ENCODE measurements at regions not wholly inside any gene's neighbourhood (a gene's known extent, or its start where the extent isn't known, plus 50 kb on each side); places are given as distances from the start of the nearest gene placed in this dataset.

GRCh38 chr10:130618647-130619046, 482.5 kb downstream of the GLRX3 start:
- no CpG with 5 or more reads among the region's 2 CpGs for WGBS
- Histone ChIP-seq H3K4me1 (ENCODE audit: control insufficient read depth, insufficient read depth, low read depth, low read length) (no peaks in the 10 kb centered on the region), H3K79me1 (replicated peaks; ENCODE audit: low read length, poor library complexity, severe bottlenecking) (no peaks in the 10 kb centered on the region), H2BK15ac (ENCODE audit: low read depth, poor library complexity, severe bottlenecking) (no peak overlapping the region), H3K18ac (ENCODE audit: low read depth in 1 of 2, low read length in 2 of 2) (no peak overlapping the region), H3K27ac (ENCODE audit: low read length, poor library complexity, severe bottlenecking) (no peak overlapping the region), H2AK5ac (ENCODE audit: low read length, severe bottlenecking) (no peak overlapping the region), H3K4me3 (ENCODE audit: insufficient read depth in 1 of 2, low read depth in 1 of 2, low read length in 2 of 2) (no peak overlapping the region), H3K36me3 (ENCODE audit: control insufficient read depth in 1 of 2, insufficient read depth in 2 of 2, low read depth in 1 of 2, low read length in 2 of 2) (no peaks in the 10 kb centered on the region), H2BK12ac (ENCODE audit: low read length in 2 of 2) (no peak overlapping the region), H3K14ac (ENCODE audit: low read length in 2 of 2) (no peak overlapping the region), H2BK5ac (ENCODE audit: low read depth, low read length, poor library complexity, severe bottlenecking) (no peak overlapping the region), H4K8ac (ENCODE audit: low read length) (no peak overlapping the region), H3K9ac (ENCODE audit: low read length) (no peak overlapping the region), H3K4me2 (ENCODE audit: low read length, poor library complexity, severe bottlenecking) (no peak overlapping the region), H3K23ac (ENCODE audit: low read length in 2 of 2) (no peak overlapping the region), H2AFZ (ENCODE audit: low read depth, low read length) (no peak overlapping the region), H2BK120ac (ENCODE audit: low read depth, low read length) (no peak overlapping the region), H3K27me3 (ENCODE audit: control insufficient read depth in 1 of 2, insufficient read depth in 1 of 2, low read length in 2 of 2) (no peaks in the 10 kb centered on the region), H4K91ac (ENCODE audit: low read length) (no peak overlapping the region), H3K4ac (ENCODE audit: low read depth in 1 of 2, low read length in 2 of 2) (no peak overlapping the region), H3K9me3 (ENCODE audit: control insufficient read depth, low read length) (peaks cover 3% of the 10 kb centered on the region)
- no peak for DNase-seq

DNA sequence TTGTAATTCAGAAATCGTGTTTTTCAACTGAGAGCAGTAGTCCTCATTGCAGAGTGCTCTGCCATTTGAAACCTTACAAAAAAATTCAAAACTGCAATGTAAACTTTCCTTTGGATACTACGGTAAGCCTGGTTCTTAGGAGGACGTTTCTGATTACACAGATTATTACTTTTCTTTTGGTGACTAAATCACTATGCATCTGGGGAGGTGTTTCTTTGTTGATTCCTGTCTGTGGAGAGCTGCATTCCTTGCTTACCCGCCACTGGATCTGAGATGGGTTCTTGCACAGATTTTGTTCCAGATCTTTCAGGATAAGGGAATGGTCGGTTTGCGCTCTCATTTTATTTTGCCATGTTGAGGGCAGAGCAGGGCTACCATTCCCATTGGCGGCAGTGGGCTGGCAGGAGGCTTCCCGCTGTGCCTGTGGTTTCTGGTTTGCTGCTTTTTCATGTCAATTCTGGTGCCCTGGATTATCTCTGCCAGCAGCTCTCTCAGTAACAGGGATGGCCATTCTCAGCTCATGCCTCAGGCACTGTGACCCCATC, 485.1 kb downstream of the GLRX3 start:
- H2BK120ac ChIP-seq (ENCODE audit: low read depth, low read length) = no peak overlapping the region
- no peak overlapping the region for H2AFZ ChIP-seq (ENCODE audit: low read depth, low read length)
- H3K9ac ChIP-seq (ENCODE audit: low read length) = no peak overlapping the region
- no peak overlapping the region for H2BK12ac ChIP-seq (ENCODE audit: low read length in 2 of 2)
- no peak overlapping the region for H3K23ac ChIP-seq (ENCODE audit: low read length in 2 of 2)
- H3K4ac ChIP-seq (ENCODE audit: low read depth in 1 of 2, low read length in 2 of 2) = no peak overlapping the region
- no peak overlapping the region for H2BK5ac ChIP-seq (ENCODE audit: low read depth, low read length, poor library complexity, severe bottlenecking)
- no peaks in the 10 kb centered on the region for H3K36me3 ChIP-seq (ENCODE audit: control insufficient read depth in 1 of 2, insufficient read depth in 2 of 2, low read depth in 1 of 2, low read length in 2 of 2)
- H3K4me2 ChIP-seq (ENCODE audit: low read length, poor library complexity, severe bottlenecking) = no peak overlapping the region
- H4K91ac ChIP-seq (ENCODE audit: low read length) = no peak overlapping the region
- H3K79me1 ChIP-seq (replicated peaks; ENCODE audit: low read length, poor library complexity, severe bottlenecking) = no peaks in the 10 kb centered on the region
- H3K4me1 ChIP-seq (ENCODE audit: control insufficient read depth, insufficient read depth, low read depth, low read length) = no peaks in the 10 kb centered on the region
- WGBS = 79% methylated on average over 8 of the region's 8 CpGs
- H3K4me3 ChIP-seq (ENCODE audit: insufficient read depth in 1 of 2, low read depth in 1 of 2, low read length in 2 of 2) = no peak overlapping the region
- no peak overlapping the region for H2AK5ac ChIP-seq (ENCODE audit: low read length, severe bottlenecking)
- H3K27me3 ChIP-seq (ENCODE audit: control insufficient read depth in 1 of 2, insufficient read depth in 1 of 2, low read length in 2 of 2) = no peaks in the 10 kb centered on the region
- no peak for DNase-seq
- H3K14ac ChIP-seq (ENCODE audit: low read length in 2 of 2) = no peak overlapping the region
- no peak overlapping the region for H2BK15ac ChIP-seq (ENCODE audit: low read depth, poor library complexity, severe bottlenecking)
- H3K27ac ChIP-seq (ENCODE audit: low read length, poor library complexity, severe bottlenecking) = no peak overlapping the region
- H3K18ac ChIP-seq (ENCODE audit: low read depth in 1 of 2, low read length in 2 of 2) = no peak overlapping the region
- H3K9me3 ChIP-seq (ENCODE audit: control insufficient read depth, low read length) = peaks cover 3% of the 10 kb centered on the region
- no peak overlapping the region for H4K8ac ChIP-seq (ENCODE audit: low read length)

- H3K27ac ChIP-seq (ENCODE audit: low read length, poor library complexity, severe bottlenecking) = no peak overlapping the region
- DNase-seq = no peak
- H2BK5ac ChIP-seq (ENCODE audit: low read depth, low read length, poor library complexity, severe bottlenecking) = no peak overlapping the region
- H3K4ac ChIP-seq (ENCODE audit: low read depth in 1 of 2, low read length in 2 of 2) = no peak overlapping the region
- no peaks in the 10 kb centered on the region for H3K36me3 ChIP-seq (ENCODE audit: control insufficient read depth in 1 of 2, insufficient read depth in 2 of 2, low read depth in 1 of 2, low read length in 2 of 2)
- no peak overlapping the region for H3K4me3 ChIP-seq (ENCODE audit: insufficient read depth in 1 of 2, low read depth in 1 of 2, low read length in 2 of 2)
- H3K4me1 ChIP-seq (ENCODE audit: control insufficient read depth, insufficient read depth, low read depth, low read length) = no peaks in the 10 kb centered on the region
- H2BK15ac ChIP-seq (ENCODE audit: low read depth, poor library complexity, severe bottlenecking) = no peak overlapping the region
- H3K4me2 ChIP-seq (ENCODE audit: low read length, poor library complexity, severe bottlenecking) = no peak overlapping the region
- no peak overlapping the region for H3K9ac ChIP-seq (ENCODE audit: low read length)
- 38% methylated on average over 4 of the region's 4 CpGs for WGBS
- H4K8ac ChIP-seq (ENCODE audit: low read length) = no peak overlapping the region
- no peak overlapping the region for H3K14ac ChIP-seq (ENCODE audit: low read length in 2 of 2)
- no peak overlapping the region for H2AFZ ChIP-seq (ENCODE audit: low read depth, low read length)
- no peak overlapping the region for H2AK5ac ChIP-seq (ENCODE audit: low read length, severe bottlenecking)
- H3K27me3 ChIP-seq (ENCODE audit: control insufficient read depth in 1 of 2, insufficient read depth in 1 of 2, low read length in 2 of 2) = no peaks in the 10 kb centered on the region
- peaks cover 3% of the 10 kb centered on the region for H3K9me3 ChIP-seq (ENCODE audit: control insufficient read depth, low read length)
- H2BK120ac ChIP-seq (ENCODE audit: low read depth, low read length) = no peak overlapping the region
- H3K79me1 ChIP-seq (replicated peaks; ENCODE audit: low read length, poor library complexity, severe bottlenecking) = no peaks in the 10 kb centered on the region
- no peak overlapping the region for H4K91ac ChIP-seq (ENCODE audit: low read length)
- no peak overlapping the region for H3K18ac ChIP-seq (ENCODE audit: low read depth in 1 of 2, low read length in 2 of 2)
- no peak overlapping the region for H2BK12ac ChIP-seq (ENCODE audit: low read length in 2 of 2)
- no peak overlapping the region for H3K23ac ChIP-seq (ENCODE audit: low read length in 2 of 2)
Observed at GRCh38 chr10:130623680-130624267, 487.6 kb downstream of the GLRX3 start.

- H3K4me1 ChIP-seq (ENCODE audit: control insufficient read depth, insufficient read depth, low read depth, low read length) = no peaks in the 10 kb centered on the region
- no peak overlapping the region for H3K27ac ChIP-seq (ENCODE audit: low read length, poor library complexity, severe bottlenecking)
- no peak overlapping the region for H3K4ac ChIP-seq (ENCODE audit: low read depth in 1 of 2, low read length in 2 of 2)
- 50% methylated on average over 1 of the region's 3 CpGs for WGBS
- no peaks in the 10 kb centered on the region for H3K27me3 ChIP-seq (ENCODE audit: control insufficient read depth in 1 of 2, insufficient read depth in 1 of 2, low read length in 2 of 2)
- no peak overlapping the region for H2BK12ac ChIP-seq (ENCODE audit: low read length in 2 of 2)
- H3K9ac ChIP-seq (ENCODE audit: low read length) = no peak overlapping the region
- no peak overlapping the region for H2AK5ac ChIP-seq (ENCODE audit: low read length, severe bottlenecking)
- no peak overlapping the region for H4K91ac ChIP-seq (ENCODE audit: low read length)
- H3K9me3 ChIP-seq (ENCODE audit: control insufficient read depth, low read length) = peaks cover 5% of the 10 kb centered on the region
- H3K18ac ChIP-seq (ENCODE audit: low read depth in 1 of 2, low read length in 2 of 2) = no peak overlapping the region
- H2BK5ac ChIP-seq (ENCODE audit: low read depth, low read length, poor library complexity, severe bottlenecking) = no peak overlapping the region
- no peak overlapping the region for H2BK15ac ChIP-seq (ENCODE audit: low read depth, poor library complexity, severe bottlenecking)
- no peak overlapping the region for H3K23ac ChIP-seq (ENCODE audit: low read length in 2 of 2)
- no peaks in the 10 kb centered on the region for H3K36me3 ChIP-seq (ENCODE audit: control insufficient read depth in 1 of 2, insufficient read depth in 2 of 2, low read depth in 1 of 2, low read length in 2 of 2)
- no peak for DNase-seq
- H3K14ac ChIP-seq (ENCODE audit: low read length in 2 of 2) = no peak overlapping the region
- no peak overlapping the region for H4K8ac ChIP-seq (ENCODE audit: low read length)
- no peak overlapping the region for H3K4me3 ChIP-seq (ENCODE audit: insufficient read depth in 1 of 2, low read depth in 1 of 2, low read length in 2 of 2)
- no peak overlapping the region for H2AFZ ChIP-seq (ENCODE audit: low read depth, low read length)
- no peaks in the 10 kb centered on the region for H3K79me1 ChIP-seq (replicated peaks; ENCODE audit: low read length, poor library complexity, severe bottlenecking)
- H2BK120ac ChIP-seq (ENCODE audit: low read depth, low read length) = no peak overlapping the region
- no peak overlapping the region for H3K4me2 ChIP-seq (ENCODE audit: low read length, poor library complexity, severe bottlenecking)
Observed at GRCh38 chr10:130627346-130628045, 491.3 kb downstream of the GLRX3 start.
